ENCODE measurements at regions not wholly inside any gene's neighbourhood (a gene's known extent, or its start where the extent isn't known, plus 50 kb on each side); places are given as distances from the start of the nearest gene placed in this dataset.

DNA sequence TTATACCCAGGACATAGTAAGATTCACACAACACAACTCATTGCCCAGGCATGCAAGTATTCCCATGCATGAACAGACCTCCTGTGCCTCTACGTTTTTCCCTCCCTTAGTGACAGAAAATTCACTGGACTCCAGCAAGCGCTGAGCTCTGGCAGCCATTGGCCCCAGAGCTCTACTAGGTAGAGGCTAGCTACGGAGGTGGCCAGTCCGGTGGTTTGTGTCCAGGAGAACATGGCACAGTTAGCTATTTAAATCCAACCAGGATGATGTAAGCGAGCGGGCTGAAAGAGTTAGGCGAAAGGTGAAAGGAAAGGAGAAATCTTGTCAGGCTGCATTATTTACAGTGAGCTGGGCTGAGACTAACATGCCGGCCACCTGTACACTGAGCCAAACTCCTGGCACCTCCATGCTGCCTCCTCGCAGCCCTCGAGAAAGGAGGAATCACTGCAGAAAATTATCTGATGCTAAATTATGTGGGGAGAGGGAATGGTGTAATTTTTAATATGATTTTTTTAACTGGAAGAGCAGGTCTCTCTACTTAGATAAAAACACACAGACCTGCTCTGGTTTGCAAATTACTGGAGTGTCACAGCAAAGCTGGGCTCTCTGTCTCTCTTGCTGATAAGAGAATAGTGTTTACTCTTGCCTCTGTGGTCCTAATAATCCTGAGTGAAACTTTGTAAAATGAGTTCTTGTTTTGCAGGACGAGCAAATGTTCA, 50.1 kb upstream of the ARMC2 start:
- WGBS, 5 donors, result 28 to 49% (median 41%) methylated on average over 11 of the region's 11 CpGs
- no peaks in the 10 kb centered on the region for H3K27me3 ChIP-seq
- H3K27ac ChIP-seq, result peak overlapping the region; percentile 49 to 75 (median 68)
- H3K9me3 ChIP-seq, result no peaks in the 10 kb centered on the region
- intact Hi-C loops (cut with DNase I; ENCODE audit: low total_unique reads), result no loop called here
- no peaks in the 10 kb centered on the region for H3K36me3 ChIP-seq
- peak; percentile 46 to 52 for DNase-seq
- H3K4me3 ChIP-seq, result no peak overlapping the region
- peaks cover 31 to 81% (median 53%) of the 10 kb centered on the region in 4 donors for H3K4me1 ChIP-seq
- TF ChIP-seq POLR2AphosphoS5 (IDR thresholded peaks at IDR 0.05) (no peak), EP300 (IDR thresholded peaks at IDR 0.05) (no peak), POLR2A (IDR thresholded peaks at IDR 0.05) (no peak)
- TF ChIP-seq, protein P1, sequence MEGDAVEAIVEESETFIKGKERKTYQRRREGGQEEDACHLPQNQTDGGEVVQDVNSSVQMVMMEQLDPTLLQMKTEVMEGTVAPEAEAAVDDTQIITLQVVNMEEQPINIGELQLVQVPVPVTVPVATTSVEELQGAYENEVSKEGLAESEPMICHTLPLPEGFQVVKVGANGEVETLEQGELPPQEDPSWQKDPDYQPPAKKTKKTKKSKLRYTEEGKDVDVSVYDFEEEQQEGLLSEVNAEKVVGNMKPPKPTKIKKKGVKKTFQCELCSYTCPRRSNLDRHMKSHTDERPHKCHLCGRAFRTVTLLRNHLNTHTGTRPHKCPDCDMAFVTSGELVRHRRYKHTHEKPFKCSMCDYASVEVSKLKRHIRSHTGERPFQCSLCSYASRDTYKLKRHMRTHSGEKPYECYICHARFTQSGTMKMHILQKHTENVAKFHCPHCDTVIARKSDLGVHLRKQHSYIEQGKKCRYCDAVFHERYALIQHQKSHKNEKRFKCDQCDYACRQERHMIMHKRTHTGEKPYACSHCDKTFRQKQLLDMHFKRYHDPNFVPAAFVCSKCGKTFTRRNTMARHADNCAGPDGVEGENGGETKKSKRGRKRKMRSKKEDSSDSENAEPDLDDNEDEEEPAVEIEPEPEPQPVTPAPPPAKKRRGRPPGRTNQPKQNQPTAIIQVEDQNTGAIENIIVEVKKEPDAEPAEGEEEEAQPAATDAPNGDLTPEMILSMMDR (IDR thresholded peaks at IDR 0.05), result no peak

All from stomach (tissue), 8 donors.